ENCODE measurements at regions not wholly inside any gene's neighbourhood (a gene's known extent, or its start where the extent isn't known, plus 50 kb on each side); places are given as distances from the start of the nearest gene placed in this dataset.

DNA sequence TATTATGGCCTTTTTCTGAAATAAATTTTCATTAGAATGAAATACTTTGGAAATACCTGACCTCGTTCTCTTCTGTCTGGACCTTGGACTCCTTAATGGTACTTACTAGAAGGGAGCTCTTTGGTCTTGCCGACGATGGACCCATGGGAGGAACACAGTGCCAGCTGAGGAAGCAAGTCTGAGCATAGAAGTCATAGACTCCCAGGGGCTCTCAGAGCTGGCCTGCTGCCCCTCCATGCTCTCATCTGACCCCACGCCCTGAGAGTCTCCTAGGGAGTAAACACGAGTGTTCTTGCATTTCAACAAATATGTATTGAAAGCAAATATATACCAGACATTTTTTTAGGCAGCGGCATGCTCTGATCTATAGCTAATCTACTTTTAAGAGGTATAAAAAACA, 87.8 kb downstream of the PLEKHG1 start:
- TF ChIP-seq, protein P1, sequence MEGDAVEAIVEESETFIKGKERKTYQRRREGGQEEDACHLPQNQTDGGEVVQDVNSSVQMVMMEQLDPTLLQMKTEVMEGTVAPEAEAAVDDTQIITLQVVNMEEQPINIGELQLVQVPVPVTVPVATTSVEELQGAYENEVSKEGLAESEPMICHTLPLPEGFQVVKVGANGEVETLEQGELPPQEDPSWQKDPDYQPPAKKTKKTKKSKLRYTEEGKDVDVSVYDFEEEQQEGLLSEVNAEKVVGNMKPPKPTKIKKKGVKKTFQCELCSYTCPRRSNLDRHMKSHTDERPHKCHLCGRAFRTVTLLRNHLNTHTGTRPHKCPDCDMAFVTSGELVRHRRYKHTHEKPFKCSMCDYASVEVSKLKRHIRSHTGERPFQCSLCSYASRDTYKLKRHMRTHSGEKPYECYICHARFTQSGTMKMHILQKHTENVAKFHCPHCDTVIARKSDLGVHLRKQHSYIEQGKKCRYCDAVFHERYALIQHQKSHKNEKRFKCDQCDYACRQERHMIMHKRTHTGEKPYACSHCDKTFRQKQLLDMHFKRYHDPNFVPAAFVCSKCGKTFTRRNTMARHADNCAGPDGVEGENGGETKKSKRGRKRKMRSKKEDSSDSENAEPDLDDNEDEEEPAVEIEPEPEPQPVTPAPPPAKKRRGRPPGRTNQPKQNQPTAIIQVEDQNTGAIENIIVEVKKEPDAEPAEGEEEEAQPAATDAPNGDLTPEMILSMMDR (IDR thresholded peaks at IDR 0.05; ENCODE audit: low read length) = no peak
- TF ChIP-seq EZH2 (optimal IDR thresholded peaks at IDR 0.05; ENCODE audit: low read depth, low read length) = no peak
- no peak for TF ChIP-seq EZH2phosphoT487 (IDR thresholded peaks at IDR 0.05; ENCODE audit: low read length)
